Smooth muscle cell (in vitro differentiated cells): ENCODE measurements at regions not wholly inside any gene's neighbourhood (a gene's known extent, or its start where the extent isn't known, plus 50 kb on each side); places are given as distances from the start of the nearest gene placed in this dataset.

Source experiments
- DNase-seq: peaks from one replicate; lab custom pipeline; 2025; ENCODE audit not compliant: unreplicated experiment; lab: John Stamatoyannopoulos, UW
- H2AFZ ChIP-seq: fragments of 200-600 bp; sonication (generic); 2 replicates; pipeline ENCODE4 v1.6.0; 2016; ENCODE audit warnings: antibody characterized with exemption, low read depth, mild to moderate bottlenecking
- H3F3A ChIP-seq: fragments of 200-600 bp; sonication (generic); 2 replicates; pipeline ENCODE4 v1.6.0; 2017; ENCODE audit warnings: antibody characterized with exemption, low read depth
- H3K27ac ChIP-seq: fragments of 200-600 bp; sonication (generic); 2 replicates; pipeline ENCODE4 v1.5.1; 2016; ENCODE audit warnings: low read depth, mild to moderate bottlenecking
- H3K27me3 ChIP-seq: fragments of 200-600 bp; sonication (generic); 2 replicates; pipeline ENCODE4 v1.6.1; 2016; ENCODE audit warnings: low read depth, mild to moderate bottlenecking
- H3K36me3 ChIP-seq: fragments of 200-600 bp; sonication (generic); 2 replicates; pipeline ENCODE4 v1.5.1; 2016; ENCODE audit warnings: low read depth
- H3K4me1 ChIP-seq: fragments of 200-600 bp; sonication (generic); 2 replicates; pipeline ENCODE4 v1.5.1; 2016; ENCODE audit warnings: low read depth
- H3K4me2 ChIP-seq: fragments of 200-600 bp; sonication (generic); 2 replicates; pipeline ENCODE4 v1.6.0; 2016; ENCODE audit warnings: mild to moderate bottlenecking
- H3K4me3 ChIP-seq: fragments of 200-600 bp; sonication (generic); 2 replicates; pipeline ENCODE4 v1.5.1; 2016; ENCODE audit warnings: mild to moderate bottlenecking
- H3K79me2 ChIP-seq: fragments of 200-600 bp; sonication (generic); 2 replicates; pipeline ENCODE4 v1.6.0; 2016; ENCODE audit warnings: low read depth, mild to moderate bottlenecking
- H3K9ac ChIP-seq: fragments of 200-600 bp; sonication (generic); 2 replicates; pipeline ENCODE4 v1.6.0; 2016; ENCODE audit warnings: low read depth
- H3K9me3 ChIP-seq: fragments of 200-600 bp; sonication (generic); replicated peaks from 2 replicates; pipeline ENCODE4 v1.5.1; 2016; ENCODE audit warnings: low read depth
- H4K20me1 ChIP-seq: fragments of 200-600 bp; sonication (generic); 2 replicates; pipeline ENCODE4 v1.6.0; 2016; ENCODE audit warnings: low read depth
- WGBS: methylation state at CpG from one replicate; pipeline ENCODE4 v1.1.7; 2016; ENCODE audit warnings: low lambda C conversion rate; 5-methylcytosine and 5-hydroxymethylcytosine counted together
- TF ChIP-seq, protein P1 (sequence below): fragments of 200-600 bp; sonication (generic); IDR thresholded peaks from 2 replicates; pipeline ENCODE4 v1.5.1; 2017; ENCODE audit warnings: borderline replicate concordance, mild to moderate bottlenecking, antibody characterized with exemption; ENCODE audit not compliant: insufficient read depth, poor library complexity, severe bottlenecking

DNA sequence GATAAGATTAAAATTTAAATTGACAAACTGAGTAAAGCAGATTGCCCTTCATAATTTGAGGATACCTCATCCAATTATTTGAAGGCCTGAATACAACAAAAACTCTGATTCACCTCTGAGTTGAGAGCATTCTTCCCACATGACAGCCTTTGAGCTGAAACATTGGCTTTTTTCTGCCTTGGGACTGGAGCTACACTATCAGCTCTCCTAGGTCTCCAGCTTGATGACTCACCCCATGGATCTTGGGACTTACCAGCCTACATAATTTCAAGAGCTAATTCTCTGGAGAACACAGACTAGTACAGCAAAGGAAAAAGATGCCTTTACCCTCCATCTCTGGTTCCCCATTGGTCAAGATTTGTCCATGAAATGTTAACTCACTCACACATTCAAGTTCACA, 555.1 kb downstream of the FOXG1 start:
- DNase-seq, result no peak
- H3K27me3 ChIP-seq, result no peaks in the 10 kb centered on the region
- TF ChIP-seq, protein P1, sequence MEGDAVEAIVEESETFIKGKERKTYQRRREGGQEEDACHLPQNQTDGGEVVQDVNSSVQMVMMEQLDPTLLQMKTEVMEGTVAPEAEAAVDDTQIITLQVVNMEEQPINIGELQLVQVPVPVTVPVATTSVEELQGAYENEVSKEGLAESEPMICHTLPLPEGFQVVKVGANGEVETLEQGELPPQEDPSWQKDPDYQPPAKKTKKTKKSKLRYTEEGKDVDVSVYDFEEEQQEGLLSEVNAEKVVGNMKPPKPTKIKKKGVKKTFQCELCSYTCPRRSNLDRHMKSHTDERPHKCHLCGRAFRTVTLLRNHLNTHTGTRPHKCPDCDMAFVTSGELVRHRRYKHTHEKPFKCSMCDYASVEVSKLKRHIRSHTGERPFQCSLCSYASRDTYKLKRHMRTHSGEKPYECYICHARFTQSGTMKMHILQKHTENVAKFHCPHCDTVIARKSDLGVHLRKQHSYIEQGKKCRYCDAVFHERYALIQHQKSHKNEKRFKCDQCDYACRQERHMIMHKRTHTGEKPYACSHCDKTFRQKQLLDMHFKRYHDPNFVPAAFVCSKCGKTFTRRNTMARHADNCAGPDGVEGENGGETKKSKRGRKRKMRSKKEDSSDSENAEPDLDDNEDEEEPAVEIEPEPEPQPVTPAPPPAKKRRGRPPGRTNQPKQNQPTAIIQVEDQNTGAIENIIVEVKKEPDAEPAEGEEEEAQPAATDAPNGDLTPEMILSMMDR, result no peak

DNA sequence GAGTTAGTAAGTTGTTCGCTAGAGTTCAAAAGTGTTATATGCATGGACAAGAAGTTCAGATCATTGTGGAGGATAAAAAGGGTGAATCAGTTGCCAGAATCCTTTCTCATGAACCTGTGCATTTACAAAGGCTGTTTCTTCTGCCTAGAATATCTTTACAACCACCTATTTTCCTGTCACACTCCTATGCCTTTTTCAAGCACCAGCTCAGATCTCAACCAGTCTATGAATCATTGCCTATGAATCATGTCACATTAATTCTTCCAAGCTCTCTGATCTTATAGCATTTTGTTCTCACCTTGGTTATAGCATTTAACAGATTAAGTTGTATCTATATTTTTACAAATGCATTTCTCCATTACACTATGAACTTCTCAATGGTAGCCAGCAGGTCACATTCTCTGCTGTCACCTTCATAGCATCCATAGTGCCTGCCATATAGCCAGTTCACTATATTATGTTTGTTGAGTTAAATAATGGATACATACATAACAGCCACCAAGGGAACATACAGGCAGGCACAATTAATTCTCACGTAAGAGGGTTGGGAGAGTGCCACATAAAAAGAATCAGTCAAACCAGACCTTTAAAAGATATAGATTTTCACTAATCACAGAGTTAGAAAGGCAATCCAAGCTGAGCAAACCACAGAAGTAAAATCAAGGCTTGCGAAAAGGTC, 573.0 kb downstream of the FOXG1 start:
- Histone ChIP-seq H3K27ac (no peak overlapping the region), H3K4me3 (no peak overlapping the region), H3F3A (no peaks in the 10 kb centered on the region), H3K79me2 (no peaks in the 10 kb centered on the region), H3K4me1 (no peaks in the 10 kb centered on the region), H3K9ac (no peak overlapping the region), H4K20me1 (no peaks in the 10 kb centered on the region), H3K4me2 (no peak overlapping the region), H2AFZ (no peak overlapping the region), H3K27me3 (no peaks in the 10 kb centered on the region), H3K36me3 (no peaks in the 10 kb centered on the region), H3K9me3 (no peaks in the 10 kb centered on the region)
- DNase-seq, result no peak
- TF ChIP-seq, protein P1, result no peak
- WGBS, result 91% methylated on average over 3 of the region's 3 CpGs

More for the DNA sequence above, 555.1 kb downstream of the FOXG1 start:
- H3K4me1 ChIP-seq, result no peaks in the 10 kb centered on the region
- H3K4me3 ChIP-seq, result no peak overlapping the region
- H3K79me2 ChIP-seq, result no peaks in the 10 kb centered on the region
- no peak overlapping the region for H3K9ac ChIP-seq
- H2AFZ ChIP-seq, result no peak overlapping the region
- H4K20me1 ChIP-seq, result no peaks in the 10 kb centered on the region
- H3K27ac ChIP-seq, result no peak overlapping the region
- H3F3A ChIP-seq, result no peaks in the 10 kb centered on the region
- no peak overlapping the region for H3K4me2 ChIP-seq
- H3K36me3 ChIP-seq, result no peaks in the 10 kb centered on the region
- no peaks in the 10 kb centered on the region for H3K9me3 ChIP-seq

DNA sequence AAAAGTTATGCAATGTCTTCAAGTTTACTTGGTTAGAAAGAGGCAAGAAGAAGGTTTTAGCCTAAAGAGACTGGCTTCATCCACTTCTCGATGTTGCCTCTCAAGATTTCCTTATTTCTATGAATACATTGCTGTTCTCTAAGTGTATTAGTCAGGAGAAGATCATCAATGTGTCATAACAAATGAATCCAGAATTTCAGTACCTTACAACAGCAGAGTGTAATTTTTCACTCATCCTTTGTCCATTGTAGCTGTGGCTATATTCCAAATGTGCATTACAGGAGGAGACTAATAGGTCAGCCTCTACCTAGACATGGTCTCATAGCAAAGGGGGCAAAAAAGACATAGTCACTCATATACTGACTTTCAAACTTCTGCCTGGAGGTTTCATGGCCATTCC, 579.1 kb downstream of the PRKD1 start:
- Histone ChIP-seq H3K27me3 (no peaks in the 10 kb centered on the region), H4K20me1 (no peaks in the 10 kb centered on the region), H3K9ac (no peak overlapping the region), H2AFZ (no peak overlapping the region), H3K4me1 (no peaks in the 10 kb centered on the region), H3F3A (no peaks in the 10 kb centered on the region), H3K4me2 (no peak overlapping the region), H3K36me3 (no peaks in the 10 kb centered on the region), H3K27ac (no peak overlapping the region), H3K9me3 (no peaks in the 10 kb centered on the region), H3K4me3 (no peak overlapping the region), H3K79me2 (no peaks in the 10 kb centered on the region)
- TF ChIP-seq, protein P1, result no peak
- DNase-seq, result no peak
- WGBS, result 75% methylated on average over 1 of the region's 1 CpG

DNA sequence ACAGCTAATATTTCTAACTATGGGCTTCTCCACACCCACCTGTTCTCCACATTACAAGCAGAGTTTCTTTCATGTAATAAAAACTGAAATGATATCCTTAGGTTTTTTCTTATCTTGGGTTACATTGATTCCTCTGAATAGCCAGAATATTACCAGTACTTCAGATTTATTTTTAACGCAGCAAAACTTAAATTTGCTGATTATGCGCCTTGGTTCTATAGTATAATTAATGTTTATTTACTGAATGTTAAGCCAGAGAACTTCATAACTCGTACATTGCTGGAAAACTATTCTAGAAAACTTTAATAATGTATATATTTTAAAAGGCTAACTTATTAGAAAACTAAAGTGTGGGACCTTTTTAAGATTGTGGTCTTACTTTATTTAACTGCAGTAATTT, 577.2 kb downstream of the PRKD1 start:
- H3K27me3 ChIP-seq, result no peaks in the 10 kb centered on the region
- H3K4me3 ChIP-seq, result no peak overlapping the region
- H2AFZ ChIP-seq, result no peak overlapping the region
- H3F3A ChIP-seq, result no peaks in the 10 kb centered on the region
- DNase-seq, result no peak
- no peak overlapping the region for H3K27ac ChIP-seq
- TF ChIP-seq, protein P1, result no peak
- no peak overlapping the region for H3K4me2 ChIP-seq
- no peaks in the 10 kb centered on the region for H4K20me1 ChIP-seq
- no peaks in the 10 kb centered on the region for H3K9me3 ChIP-seq
- no peak overlapping the region for H3K9ac ChIP-seq
- no peaks in the 10 kb centered on the region for H3K4me1 ChIP-seq
- H3K79me2 ChIP-seq, result no peaks in the 10 kb centered on the region
- H3K36me3 ChIP-seq, result no peaks in the 10 kb centered on the region
- WGBS, result 76% methylated on average over 3 of the region's 3 CpGs
